Large intestine (tissue), 3 donors: ENCODE measurements at regions not wholly inside any gene's neighbourhood (a gene's known extent, or its start where the extent isn't known, plus 50 kb on each side); places are given as distances from the start of the nearest gene placed in this dataset.

Source experiments
- DNase-seq, 2 donors: peaks; one replicate each; pipeline versions ENCODE4 v3.0.0 to v3.0.0-alpha.2; 2013
- H3K27ac ChIP-seq: one replicate; pipeline ENCODE4 v1.5.1; 2013; ENCODE audit warnings: low read length
- H3K27me3 ChIP-seq: 2 replicates; pipeline ENCODE4 v1.6.1; 2013; ENCODE audit warnings: low read length; ENCODE audit not compliant: control insufficient read depth, insufficient read depth
- H3K36me3 ChIP-seq: 2 replicates; pipeline ENCODE4 v1.6.1; 2013; ENCODE audit warnings: low read length; ENCODE audit not compliant: control insufficient read depth, insufficient read depth
- H3K4me1 ChIP-seq: one replicate; pipeline ENCODE4 v1.6.1; 2013; ENCODE audit warnings: low read length; ENCODE audit not compliant: control insufficient read depth, insufficient read depth
- H3K4me3 ChIP-seq: one replicate; pipeline ENCODE4 v1.5.1; 2013; ENCODE audit warnings: low read length
- H3K9me3 ChIP-seq: one replicate; pipeline ENCODE4 v1.6.1; 2013; ENCODE audit warnings: mild to moderate bottlenecking, low read depth, low read length, moderate library complexity; ENCODE audit not compliant: control insufficient read depth
- WGBS: methylation state at CpG from one replicate; pipeline ENCODE4 v1.1.5; 2013; ENCODE audit warnings: low lambda C conversion rate; ENCODE audit not compliant: insufficient coverage; 5-methylcytosine and 5-hydroxymethylcytosine counted together

- H3K4me3 ChIP-seq = no peak overlapping the region
- H3K27ac ChIP-seq = no peak overlapping the region
- H3K36me3 ChIP-seq = no peaks in the 10 kb centered on the region
- H3K27me3 ChIP-seq = no peaks in the 10 kb centered on the region
- DNase-seq = no peak
- no peaks in the 10 kb centered on the region for H3K9me3 ChIP-seq
- no peaks in the 10 kb centered on the region for H3K4me1 ChIP-seq
- no CpG with 5 or more reads among the region's 9 CpGs for WGBS
Measured at GRCh38 chr7:55276572-55277295, 88.4 kb upstream of the LANCL2 start.

GRCh38 chr7:55277916-55278315, 87.2 kb upstream of the LANCL2 start:
- H3K4me3 ChIP-seq = no peak overlapping the region
- H3K27me3 ChIP-seq = no peaks in the 10 kb centered on the region
- 92% methylated on average over 2 of the region's 6 CpGs for WGBS
- no peak overlapping the region for H3K27ac ChIP-seq
- H3K4me1 ChIP-seq = no peaks in the 10 kb centered on the region
- no peaks in the 10 kb centered on the region for H3K9me3 ChIP-seq
- no peaks in the 10 kb centered on the region for H3K36me3 ChIP-seq
- DNase-seq = no peak

GRCh38 chr7:55278321-55278720, 86.8 kb upstream of the LANCL2 start:
- Histone ChIP-seq H3K27ac (no peak overlapping the region), H3K9me3 (no peaks in the 10 kb centered on the region), H3K36me3 (no peaks in the 10 kb centered on the region), H3K4me3 (no peak overlapping the region), H3K27me3 (no peaks in the 10 kb centered on the region), H3K4me1 (no peaks in the 10 kb centered on the region)
- WGBS = 95% methylated on average over 4 of the region's 9 CpGs
- DNase-seq = no peak

GRCh38 chr7:55279080-55279845, 85.9 kb upstream of the LANCL2 start:
- no peaks in the 10 kb centered on the region for H3K36me3 ChIP-seq
- H3K27me3 ChIP-seq = no peaks in the 10 kb centered on the region
- DNase-seq = no peak
- WGBS = 83% methylated on average over 1 of the region's 14 CpGs
- no peaks in the 10 kb centered on the region for H3K4me1 ChIP-seq
- no peak overlapping the region for H3K27ac ChIP-seq
- no peak overlapping the region for H3K4me3 ChIP-seq
- H3K9me3 ChIP-seq = no peaks in the 10 kb centered on the region

GRCh38 chr7:55280031-55280454, 85.1 kb upstream of the LANCL2 start:
- H3K9me3 ChIP-seq = no peaks in the 10 kb centered on the region
- H3K36me3 ChIP-seq = no peaks in the 10 kb centered on the region
- DNase-seq = peak; percentile 57 to 62
- H3K27ac ChIP-seq = no peak overlapping the region
- no peak overlapping the region for H3K4me3 ChIP-seq
- H3K27me3 ChIP-seq = no peaks in the 10 kb centered on the region
- whole genome bisulfite sequencing = no CpG with 5 or more reads among the region's 3 CpGs
- H3K4me1 ChIP-seq = no peaks in the 10 kb centered on the region

- Histone ChIP-seq H3K9me3 (no peaks in the 10 kb centered on the region), H3K27me3 (no peaks in the 10 kb centered on the region), H3K36me3 (no peaks in the 10 kb centered on the region), H3K4me1 (no peaks in the 10 kb centered on the region), H3K27ac (no peak overlapping the region), H3K4me3 (no peak overlapping the region)
- no CpG with 5 or more reads among the region's 2 CpGs for WGBS
- DNase-seq = no peak
Measured at GRCh38 chr7:55285665-55286064, 79.5 kb upstream of the LANCL2 start.

- H3K27me3 ChIP-seq = no peaks in the 10 kb centered on the region
- H3K9me3 ChIP-seq = no peaks in the 10 kb centered on the region
- no peaks in the 10 kb centered on the region for H3K36me3 ChIP-seq
- WGBS = no CpG with 5 or more reads among the region's 3 CpGs
- DNase-seq = no peak
- no peaks in the 10 kb centered on the region for H3K4me1 ChIP-seq
- H3K27ac ChIP-seq = no peak overlapping the region
- no peak overlapping the region for H3K4me3 ChIP-seq
Measured at GRCh38 chr7:55286666-55287065, 78.5 kb upstream of the LANCL2 start.

GRCh38 chr7:55288070-55288824, 76.9 kb upstream of the LANCL2 start:
- Histone ChIP-seq H3K36me3 (no peaks in the 10 kb centered on the region), H3K9me3 (no peaks in the 10 kb centered on the region), H3K27ac (no peak overlapping the region), H3K27me3 (no peaks in the 10 kb centered on the region), H3K4me3 (no peak overlapping the region), H3K4me1 (no peaks in the 10 kb centered on the region)
- DNase-seq = no peak
- no CpG with 5 or more reads among the region's 5 CpGs for WGBS

GRCh38 chr7:55296070-55296469, 69.1 kb upstream of the LANCL2 start:
- no peaks in the 10 kb centered on the region for H3K27me3 ChIP-seq
- H3K4me3 ChIP-seq = no peak overlapping the region
- H3K4me1 ChIP-seq = no peaks in the 10 kb centered on the region
- peak in 1 of 2 donors; percentile 50 for DNase-seq
- no peaks in the 10 kb centered on the region for H3K36me3 ChIP-seq
- WGBS = no CpG with 5 or more reads among the region's 6 CpGs
- no peak overlapping the region for H3K27ac ChIP-seq
- H3K9me3 ChIP-seq = no peaks in the 10 kb centered on the region

- Histone ChIP-seq H3K36me3 (no peaks in the 10 kb centered on the region), H3K4me1 (no peaks in the 10 kb centered on the region), H3K27ac (no peak overlapping the region), H3K4me3 (no peak overlapping the region), H3K27me3 (no peaks in the 10 kb centered on the region), H3K9me3 (no peaks in the 10 kb centered on the region)
- no peak for DNase-seq
- WGBS = 76% methylated on average over 3 of the region's 8 CpGs
Measured at GRCh38 chr7:55299273-55299967, 65.7 kb upstream of the LANCL2 start.
